SK-N-DZ (cell line): ENCODE measurements at regions not wholly inside any gene's neighbourhood (a gene's known extent, or its start where the extent isn't known, plus 50 kb on each side); places are given as distances from the start of the nearest gene placed in this dataset.

ENCODE experiments used
- DNase-seq: peaks from one replicate; pipeline ENCODE4 v3.0.0-alpha.2; 2015; ENCODE audit warnings: low spot score

DNA sequence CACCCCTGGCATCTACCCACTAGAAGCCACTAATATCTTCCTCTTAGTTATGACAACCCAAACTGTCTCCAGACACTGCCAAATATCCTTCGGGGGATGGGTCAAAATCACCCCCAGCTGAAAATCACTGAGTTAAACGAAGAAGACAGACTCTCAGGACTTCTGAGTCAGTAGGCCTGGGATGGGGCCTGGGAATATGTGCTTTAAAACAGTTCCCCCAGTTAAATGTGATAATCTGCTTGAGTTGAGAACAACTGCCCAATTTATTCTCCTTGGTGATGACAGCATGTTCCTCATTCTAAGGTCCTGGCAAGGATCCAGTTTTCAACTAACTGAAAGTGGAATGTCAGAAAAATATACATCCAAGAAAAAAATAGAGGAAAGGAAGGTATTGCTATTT, 52.4 kb downstream of the CBLL2 start:
- DNase-seq = no peak

DNA sequence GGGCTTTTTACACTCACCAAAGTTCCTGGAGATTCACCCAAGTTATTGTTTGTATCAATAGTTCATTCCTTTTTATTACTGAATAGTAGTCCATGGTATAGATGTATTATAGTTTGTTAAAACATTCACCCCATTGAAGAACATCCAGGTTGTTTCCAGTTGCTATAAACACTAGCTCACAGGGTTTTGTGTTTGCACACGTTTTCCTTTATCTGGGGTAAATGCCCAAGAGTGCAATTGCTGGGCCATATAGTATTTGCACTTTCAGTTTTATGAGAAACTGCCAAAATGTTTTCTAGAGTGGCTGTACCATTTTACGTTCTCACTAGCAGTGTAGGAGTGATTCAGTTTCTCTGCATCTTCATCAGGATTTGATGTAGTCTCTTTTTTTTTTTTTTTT, 57.1 kb downstream of the CBLL2 start:
- no peak for DNase-seq

DNA sequence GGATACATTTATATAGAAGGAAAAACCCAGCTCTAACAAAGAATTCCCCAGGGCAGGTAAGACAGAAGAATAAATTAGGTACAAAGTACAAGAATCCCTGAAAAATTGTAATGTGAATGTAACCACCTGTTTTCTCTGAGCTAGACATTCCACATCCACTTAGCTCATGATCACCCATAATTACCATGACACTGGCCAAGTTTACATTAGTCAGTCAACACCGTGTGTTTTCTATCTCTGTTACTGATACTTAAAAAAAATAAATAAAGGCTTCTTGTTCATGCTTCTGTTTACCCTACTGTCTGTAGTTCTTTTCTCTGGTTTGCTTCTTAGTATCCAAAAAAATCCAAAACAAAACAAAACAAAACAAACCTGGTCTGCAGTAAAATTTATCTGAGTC, 66.0 kb downstream of the CBLL2 start:
- no peak for DNase-seq

DNA sequence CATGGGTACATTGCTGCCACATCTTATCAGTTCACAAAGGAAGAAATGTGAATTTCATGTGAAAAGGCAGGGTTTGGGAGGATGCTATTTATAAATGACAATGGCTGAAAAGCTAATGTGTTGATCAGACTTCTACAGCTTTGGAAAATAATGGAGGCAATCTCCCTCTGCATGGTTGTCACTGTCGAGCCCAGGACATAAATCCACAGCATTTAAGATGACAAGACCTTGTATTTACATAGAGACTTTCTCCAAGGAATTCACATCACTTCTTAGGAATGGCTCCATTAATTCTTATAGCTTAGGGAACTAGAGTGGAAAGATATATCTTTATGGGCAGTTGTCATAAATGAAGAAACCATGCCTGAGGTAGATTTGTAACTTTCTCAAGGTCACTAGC, 66.7 kb downstream of the CBLL2 start:
- DNase-seq = no peak

DNA sequence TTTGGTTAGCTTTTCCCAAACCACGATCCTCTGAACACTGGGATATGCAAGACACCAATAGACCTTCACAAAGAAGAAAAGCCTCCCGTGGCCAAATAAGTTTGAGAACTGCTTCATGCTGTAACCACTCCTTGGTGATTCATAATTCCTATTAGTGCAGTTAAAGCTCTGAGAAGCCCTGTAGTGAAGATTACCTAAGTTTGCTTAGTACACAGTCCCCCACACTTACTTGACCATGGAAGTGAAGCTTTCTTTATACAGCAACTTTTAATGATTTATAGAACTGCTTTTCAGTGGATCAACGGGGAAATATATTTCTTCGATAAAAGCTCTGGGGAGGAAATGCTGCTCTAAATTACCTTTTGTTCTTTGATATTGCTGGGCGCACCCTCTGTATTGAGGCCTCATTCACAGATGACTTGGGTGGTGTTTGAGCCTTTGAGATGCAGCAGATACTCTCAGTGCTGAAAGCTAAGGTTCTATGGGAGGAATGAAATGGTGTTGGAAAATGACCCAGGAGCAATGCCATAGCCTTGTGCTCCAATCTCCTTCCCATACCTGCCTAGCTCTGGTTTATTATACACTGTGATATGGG, 67.4 kb downstream of the CBLL2 start:
- DNase-seq = no peak

DNA sequence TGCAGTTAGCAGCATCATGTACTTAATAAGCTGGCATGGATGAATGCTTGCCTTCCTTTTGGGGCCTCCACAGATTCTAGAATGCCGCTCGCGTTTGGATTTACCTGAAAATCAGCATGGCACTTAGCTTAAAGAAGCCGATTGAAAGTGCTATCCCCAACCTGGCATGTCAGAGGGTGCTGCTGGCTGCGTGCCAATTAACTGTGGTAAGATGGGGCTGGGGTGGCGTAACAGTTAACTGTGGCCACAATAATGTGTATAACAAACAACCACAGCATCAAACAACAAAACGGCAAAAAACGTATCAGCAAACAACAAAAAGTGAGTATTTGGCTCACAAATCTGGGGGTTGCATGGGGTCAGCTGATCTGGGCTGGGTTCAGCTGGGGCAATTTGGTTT, 70.5 kb downstream of the CBLL2 start:
- no peak for DNase-seq

DNA sequence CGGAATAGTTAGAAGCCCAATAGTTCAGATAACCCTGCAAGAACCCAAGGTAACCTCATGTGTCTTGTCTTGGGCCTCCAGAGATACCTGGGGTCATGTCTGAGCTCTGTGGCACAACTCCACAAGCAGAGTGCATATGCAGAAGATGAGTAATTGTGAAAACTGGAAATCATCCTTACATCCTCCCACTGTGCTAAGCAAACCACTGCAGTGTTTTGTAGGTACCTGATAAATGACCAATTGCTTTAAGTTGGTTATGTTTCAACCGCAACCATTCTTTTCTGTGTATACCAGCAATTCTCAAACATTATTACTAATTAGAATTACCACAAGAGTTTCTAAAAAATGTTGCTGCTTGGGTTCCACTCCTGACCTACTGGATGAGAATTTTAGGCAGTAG, 73.2 kb downstream of the CBLL2 start:
- no peak for DNase-seq

DNA sequence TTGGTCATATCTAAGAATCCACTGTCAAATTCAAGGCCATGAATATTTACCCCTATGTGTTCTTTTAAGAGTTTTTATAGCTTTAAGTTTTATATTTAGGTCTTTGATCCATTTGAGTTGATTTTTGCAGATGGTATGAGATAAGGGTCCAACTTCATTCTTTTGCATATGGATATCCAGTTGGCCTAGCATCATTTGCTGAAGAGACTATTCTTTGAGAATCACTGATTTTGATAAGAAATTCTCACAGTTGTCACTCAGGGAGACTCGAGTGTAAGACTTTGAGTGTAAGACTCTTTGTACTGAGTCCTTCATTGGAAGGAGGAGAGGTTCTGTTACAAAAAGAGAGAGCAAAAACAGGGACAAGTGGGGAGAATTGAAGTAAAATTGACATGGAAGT, 74.8 kb downstream of the CBLL2 start:
- DNase-seq = no peak

DNA sequence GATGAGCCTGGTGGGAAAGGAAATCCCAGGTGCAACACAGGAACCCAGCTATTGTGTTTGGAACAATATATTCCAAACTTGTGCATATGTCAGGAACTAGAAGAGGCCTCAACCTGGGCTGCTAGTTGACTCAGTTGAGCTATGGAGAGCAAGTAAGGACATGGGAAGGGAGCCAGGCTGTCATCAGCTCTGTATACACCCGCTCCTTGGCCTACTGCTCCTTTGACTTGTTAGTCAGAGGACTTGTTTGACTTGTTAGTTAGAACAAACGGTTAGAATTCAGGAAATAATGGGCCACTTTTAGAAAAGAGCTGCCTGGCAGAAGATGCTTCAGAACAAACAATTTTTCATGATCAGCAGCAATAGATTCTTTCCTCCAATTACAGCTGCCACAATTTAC, 76.4 kb downstream of the CBLL2 start:
- DNase-seq = no peak

DNA sequence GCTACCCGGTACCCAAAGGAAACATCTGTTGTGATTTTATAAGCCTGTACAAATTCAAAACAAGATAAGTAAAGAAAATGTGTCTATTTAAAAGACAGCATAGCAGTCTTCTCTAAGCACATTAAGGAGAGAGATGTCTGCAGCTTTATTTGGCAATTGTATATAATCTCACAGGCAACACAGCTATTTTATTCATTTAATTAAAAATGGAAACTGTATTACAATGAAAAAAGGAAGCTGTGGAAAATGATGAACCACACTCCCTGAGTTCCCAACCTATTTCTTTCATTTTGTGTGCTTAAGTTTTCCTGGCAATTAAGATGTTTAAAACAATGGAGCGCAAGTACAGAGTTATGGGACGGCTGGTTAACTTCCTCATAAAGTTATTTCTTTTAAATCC, 78.4 kb downstream of the CBLL2 start:
- DNase-seq = no peak

DNA sequence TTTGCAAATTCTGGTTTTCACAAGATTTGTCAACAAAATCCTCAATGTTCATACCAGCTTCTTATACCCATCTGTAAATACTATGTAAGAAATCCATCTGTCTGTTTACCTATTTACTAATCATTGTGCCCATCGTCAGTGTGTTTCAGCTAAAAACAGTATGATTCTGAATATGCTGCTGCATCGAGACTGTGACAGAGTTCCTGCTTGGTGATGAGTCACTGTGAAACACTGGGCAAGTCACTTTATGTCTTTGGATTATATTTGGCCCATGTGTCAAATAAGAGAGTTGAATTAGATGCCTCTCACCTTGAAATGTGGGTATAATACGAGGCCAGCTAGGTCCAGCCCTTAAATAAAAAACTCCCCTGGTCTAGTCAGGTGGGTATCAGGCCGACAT, 79.3 kb downstream of the CBLL2 start:
- DNase-seq = no peak

DNA sequence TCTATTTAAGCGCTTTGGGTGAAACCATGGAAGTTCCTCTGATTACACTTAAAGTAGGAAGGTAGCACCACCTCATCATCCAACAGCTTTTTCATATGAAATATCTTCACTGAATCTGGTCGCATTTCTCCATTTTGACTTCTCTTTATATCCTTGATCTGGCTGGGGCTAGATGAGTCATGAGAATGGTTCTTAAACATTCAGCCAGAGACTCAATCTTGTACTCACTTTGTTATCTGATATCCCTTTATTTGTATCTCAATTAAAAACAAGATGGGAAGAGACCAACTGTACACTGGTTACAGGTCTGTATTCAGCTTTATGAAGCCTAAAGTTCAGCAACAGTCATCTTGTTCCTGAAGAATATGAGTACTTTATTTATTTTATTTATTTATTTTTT, 84.9 kb downstream of the CBLL2 start:
- no peak for DNase-seq

DNA sequence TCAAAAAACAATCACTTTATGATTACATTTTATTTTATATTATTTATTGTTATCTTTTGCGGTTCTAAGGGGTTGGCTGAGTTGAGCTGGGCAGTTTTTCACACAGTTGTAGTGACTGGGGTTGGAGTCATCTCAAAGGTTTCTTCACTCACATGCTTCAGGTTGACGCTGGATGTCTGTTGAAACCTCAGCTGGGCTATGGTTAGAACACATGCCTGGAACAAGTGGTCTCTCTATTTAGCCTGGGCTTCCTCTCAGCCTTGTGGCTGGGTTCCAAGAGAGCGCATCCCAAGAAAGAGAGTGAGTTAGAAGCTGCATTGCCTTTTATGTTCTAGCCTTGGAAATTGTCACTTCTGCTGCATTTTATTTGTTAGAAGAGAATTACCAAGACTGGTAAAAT, 87.4 kb downstream of the CBLL2 start:
- DNase-seq = no peak

DNA sequence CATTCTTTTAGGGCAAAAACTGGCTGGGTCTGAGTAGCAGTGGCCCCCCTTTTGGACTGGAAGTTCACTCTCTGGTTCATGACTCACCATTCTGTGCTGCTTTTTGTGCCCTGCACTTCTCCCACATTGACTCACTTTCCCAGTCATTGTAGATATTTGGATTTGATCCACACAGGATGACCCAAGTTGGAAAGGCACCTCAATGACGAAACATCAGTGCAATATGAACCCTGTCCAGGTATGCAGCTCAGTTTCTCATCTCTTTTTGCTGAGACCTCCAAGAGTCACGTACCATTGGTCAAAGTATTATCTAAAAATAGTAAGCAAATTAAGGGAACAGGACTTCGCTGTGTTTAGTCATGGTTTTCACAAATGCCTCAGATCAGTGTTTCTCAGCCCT, 92.7 kb downstream of the CBLL2 start:
- no peak for DNase-seq

DNA sequence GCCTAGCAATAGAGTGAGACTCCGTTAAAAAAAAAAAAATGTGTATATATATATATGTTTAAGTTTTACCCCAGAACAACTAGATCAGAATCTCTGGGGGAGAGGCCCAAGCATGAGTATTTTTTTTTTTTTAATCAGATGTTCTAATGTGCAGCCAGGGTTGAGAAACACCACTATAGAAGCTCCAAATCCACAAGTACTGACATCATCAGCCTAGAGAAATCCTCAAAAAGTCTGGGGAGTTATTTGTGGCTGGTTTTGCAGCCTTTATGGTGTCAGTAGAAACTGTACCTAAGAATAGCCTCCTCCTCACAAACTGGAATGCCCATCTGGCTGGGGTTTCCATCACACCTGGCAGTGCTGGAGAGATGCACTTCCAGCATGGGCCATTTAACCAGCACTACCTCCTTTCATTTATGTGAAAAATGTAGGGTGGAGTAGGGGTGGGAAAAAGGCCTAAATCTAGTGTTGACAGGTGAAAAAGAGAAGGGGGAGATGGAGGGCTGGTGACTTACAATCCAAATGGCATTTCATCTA, 93.5 kb downstream of the CBLL2 start:
- no peak for DNase-seq

DNA sequence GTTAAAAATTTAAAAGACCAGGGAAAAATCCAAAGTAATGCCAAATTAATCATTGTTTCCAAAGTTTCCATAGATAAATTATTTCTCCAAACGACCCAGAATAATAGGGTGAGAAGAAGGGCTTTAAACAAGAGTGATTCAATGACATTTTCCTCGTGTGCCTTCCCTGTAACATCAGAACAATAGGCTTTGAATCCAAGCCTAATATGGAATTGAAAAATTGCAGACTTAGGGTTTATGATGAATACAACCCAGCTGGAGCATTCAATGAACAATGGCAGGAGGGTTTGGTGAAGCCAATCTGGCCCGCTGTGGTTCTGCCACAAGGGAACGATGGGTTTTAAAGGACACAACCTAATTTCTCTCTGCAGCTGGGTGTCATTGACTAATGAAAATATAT, 94.2 kb downstream of the CBLL2 start:
- DNase-seq = no peak

DNA sequence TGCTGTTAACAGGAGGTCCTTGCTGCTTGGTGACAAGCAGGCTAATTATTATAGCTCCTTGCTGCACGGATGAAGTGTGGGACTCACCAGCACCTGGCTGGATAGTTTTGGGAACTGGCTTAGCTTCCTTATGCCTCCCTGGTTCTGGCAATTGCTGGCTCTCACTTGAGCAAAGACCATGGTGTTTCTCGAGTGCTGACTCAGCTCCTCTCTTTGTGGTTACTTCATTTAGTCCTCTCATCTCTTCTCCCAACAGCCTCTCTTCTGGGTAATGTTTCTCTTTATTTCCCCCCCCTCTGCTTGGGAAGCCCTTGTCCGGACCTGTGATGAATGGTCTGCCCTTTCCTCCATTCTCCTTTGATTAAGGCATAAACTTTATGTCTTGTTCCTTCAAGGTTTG, 100.4 kb downstream of the CBLL2 start:
- no peak for DNase-seq

DNA sequence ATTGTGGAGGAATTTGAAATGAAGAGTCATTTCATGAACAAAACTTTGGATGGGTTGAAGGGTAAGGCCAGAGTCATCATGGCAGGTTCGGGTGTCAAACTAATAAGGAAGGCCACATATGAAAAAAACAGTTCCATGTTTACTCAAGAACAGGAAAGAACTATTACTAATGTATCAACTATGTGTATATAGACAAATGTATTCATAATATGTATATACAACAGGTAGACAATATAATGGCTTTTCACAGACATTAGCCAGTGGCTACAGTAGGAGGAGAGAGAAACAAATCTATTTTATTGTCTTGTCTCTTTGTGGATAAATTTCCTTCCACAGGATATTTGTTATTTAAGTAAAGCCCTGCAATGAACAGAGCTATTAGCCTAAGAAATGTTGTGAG, 101.1 kb downstream of the CBLL2 start:
- no peak for DNase-seq

DNA sequence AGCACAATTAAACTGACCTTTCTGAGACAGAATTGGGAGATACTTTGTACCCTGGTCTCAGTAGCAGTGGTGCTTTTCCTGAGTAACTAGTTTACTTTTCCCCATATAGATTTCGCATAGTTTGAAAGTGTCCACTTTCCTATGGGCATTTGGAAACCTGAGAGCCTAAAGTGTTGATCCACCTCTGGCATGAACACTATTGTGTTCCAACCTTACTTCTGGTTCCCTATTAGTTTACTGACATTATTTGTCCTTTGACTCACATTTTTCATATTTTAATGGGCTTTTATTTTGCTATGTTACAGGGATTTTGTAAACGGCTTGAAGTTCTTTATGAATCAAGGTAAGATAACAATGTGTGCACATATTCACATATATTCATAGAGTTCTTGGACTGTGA, 103.7 kb downstream of the CBLL2 start:
- no peak for DNase-seq

DNA sequence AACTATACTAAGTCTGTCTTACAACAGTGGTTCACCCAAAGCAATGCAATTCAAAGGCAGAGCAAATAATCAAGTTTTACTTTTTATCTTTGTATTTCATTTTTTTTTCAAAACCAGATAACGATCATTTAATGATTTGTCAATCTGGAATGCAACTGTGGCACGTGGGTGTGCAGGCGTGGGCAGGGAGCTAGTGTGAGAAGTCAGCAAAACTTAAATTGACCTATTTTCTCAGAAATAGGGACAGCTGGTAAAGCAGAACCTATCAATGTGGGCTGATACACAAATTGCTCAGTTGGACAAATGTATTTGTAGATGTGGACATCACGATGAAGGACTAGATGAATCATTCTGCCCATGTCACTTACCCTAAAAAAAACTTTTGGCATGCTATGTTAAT, 105.6 kb downstream of the CBLL2 start:
- DNase-seq = no peak

DNA sequence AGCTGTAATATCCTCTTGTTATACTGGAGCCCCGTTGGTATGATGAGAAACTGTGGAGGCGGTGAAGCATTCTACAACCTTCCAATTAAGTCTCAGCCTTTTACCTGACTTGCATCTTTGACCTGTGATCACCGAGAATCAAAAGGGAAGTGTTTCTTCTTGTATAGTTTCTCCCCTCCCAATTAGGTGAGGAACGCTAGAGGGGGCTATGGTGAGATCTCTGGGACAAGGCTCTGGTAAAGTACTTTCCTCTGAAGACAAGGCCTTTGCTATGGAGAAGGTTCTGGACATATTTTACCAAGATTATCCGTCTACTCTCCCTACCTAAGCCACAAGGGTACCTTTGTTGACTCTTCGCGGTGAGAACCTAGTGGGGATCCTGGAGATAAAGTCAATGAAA, 111.3 kb downstream of the CBLL2 start:
- no peak for DNase-seq

DNA sequence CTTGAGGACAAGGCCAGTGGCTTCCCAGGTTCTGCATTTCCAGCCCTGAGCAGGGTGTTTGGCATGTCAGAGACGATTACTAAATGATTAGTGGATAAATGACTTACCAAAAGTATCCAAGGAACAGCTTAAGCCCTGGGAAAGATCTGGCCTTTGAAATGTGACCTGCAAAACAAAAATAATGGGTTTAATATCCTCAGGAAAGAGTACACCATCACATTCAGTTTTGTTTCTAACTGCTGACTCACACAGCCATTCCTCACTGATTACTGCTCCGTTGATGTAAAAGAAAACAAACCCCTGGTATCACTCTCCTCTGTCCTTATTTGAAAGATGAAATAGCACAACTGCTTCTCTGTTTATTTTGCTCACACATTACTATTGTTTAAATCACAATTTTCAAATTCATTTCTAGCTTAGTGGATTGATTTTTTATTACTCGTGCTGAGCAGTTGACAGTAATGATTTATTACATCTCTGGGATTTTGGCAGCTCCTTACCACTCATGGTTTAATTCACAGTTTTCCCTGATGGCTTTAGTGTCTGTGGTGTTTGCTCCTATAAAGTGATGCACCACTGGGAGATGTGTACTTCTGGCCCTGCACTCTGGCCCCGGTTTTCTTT, 117.0 kb downstream of the CBLL2 start:
- no peak for DNase-seq

DNA sequence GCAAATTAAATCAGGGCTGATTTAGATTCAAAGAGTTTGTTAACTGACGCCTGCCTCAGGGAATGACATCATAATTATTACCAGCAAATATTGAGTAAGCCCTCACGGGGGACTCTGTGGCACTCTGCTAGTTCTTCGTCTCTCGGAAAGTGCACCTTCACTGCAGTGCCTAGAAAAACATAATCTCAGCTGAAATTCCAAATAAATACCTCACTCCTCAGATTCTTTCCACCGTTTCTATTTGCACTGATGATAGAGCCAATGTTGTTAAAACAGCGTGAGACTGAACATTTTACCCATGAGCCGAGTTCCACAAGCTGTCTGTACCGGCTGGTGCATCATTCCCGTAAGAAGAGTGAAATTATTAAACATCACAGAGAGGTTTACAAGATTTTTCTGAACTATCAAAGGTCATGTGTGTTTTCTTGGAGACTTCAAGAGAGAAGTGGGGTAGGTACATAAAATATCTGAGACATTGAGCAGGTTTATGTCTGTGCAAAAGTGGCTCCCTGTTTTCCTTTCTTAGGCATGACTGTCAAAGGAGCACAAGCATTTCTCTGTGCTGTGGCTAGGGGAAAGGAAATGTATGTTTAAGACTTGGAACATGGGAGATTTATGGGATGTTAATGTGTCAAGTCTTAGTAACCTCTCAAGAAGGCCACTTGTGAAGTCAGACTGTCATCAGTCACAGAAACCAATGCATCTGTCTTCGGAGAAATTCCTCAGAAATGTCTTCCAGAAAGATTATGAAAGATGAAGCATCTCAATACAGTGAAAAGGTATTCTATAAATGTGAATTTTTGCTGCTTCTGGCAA, 119.6 kb downstream of the CBLL2 start:
- no peak for DNase-seq
